ENCODE measurements at regions not wholly inside any gene's neighbourhood (a gene's known extent, or its start where the extent isn't known, plus 50 kb on each side); places are given as distances from the start of the nearest gene placed in this dataset.

- TF ChIP-seq BCL6B (tag by site-specific recombination; IDR thresholded peaks at IDR 0.05), result no peak
- no peak for TF ChIP-seq ZNF112 (tag by site-specific recombination; IDR thresholded peaks at IDR 0.05)
- TF ChIP-seq IKZF3 (tag by site-specific recombination; IDR thresholded peaks at IDR 0.05), result no peak
- H3K9me3 ChIP-seq (ENCODE audit: control insufficient read depth, insufficient read depth, low read depth, low read length), result no peaks in the 10 kb centered on the region
- ChIA-PET POLR2A (no interaction called here), CTCF (no interaction called here)
- H3K4me3 ChIP-seq (ENCODE audit: low read depth, low read length), result no peak overlapping the region
- H3K4me1 ChIP-seq (ENCODE audit: control insufficient read depth, insufficient read depth, low read length), result no peaks in the 10 kb centered on the region
- H3K36me3 ChIP-seq (ENCODE audit: control insufficient read depth in 2 of 2, insufficient read depth in 1 of 2, low read length in 2 of 2), result no peaks in the 10 kb centered on the region
- no peak overlapping the region for H3K27ac ChIP-seq (ENCODE audit: extremely low read depth, low read depth, low read length)
Observed at GRCh38 chr18:72612894-72613533, 68.9 kb upstream of the CBLN2 start.

GRCh38 chr18:72605376-72605775 lies 61.2 kb upstream of the CBLN2 start:
- TF ChIP-seq ZNF707 (tag by site-specific recombination; IDR thresholded peaks at IDR 0.05), result no peak
- TF ChIP-seq SP2 (tag by site-specific recombination; IDR thresholded peaks at IDR 0.05), result no peak
- TF ChIP-seq ZNF280D (tag by site-specific recombination; IDR thresholded peaks at IDR 0.05), result no peak
- TF ChIP-seq ZNF274 (IDR thresholded peaks at IDR 0.05; ENCODE audit: low read length), result no peak
- no peak for TF ChIP-seq ZNF274 (tag by site-specific recombination; IDR thresholded peaks at IDR 0.05; ENCODE audit: borderline replicate concordance)
- TF ChIP-seq ZNF530 (tag by site-specific recombination; IDR thresholded peaks at IDR 0.05; ENCODE audit: low read depth), result no peak
- TF ChIP-seq ZNF311 (tag by site-specific recombination; IDR thresholded peaks at IDR 0.05; ENCODE audit: borderline replicate concordance), result no peak
- no peak for TF ChIP-seq ZBTB11 (tag by site-specific recombination; conservative IDR thresholded peaks at IDR 0.05; ENCODE audit: low read depth)
- no peak for TF ChIP-seq ZNF670 (tag by site-specific recombination; IDR thresholded peaks at IDR 0.05; ENCODE audit: low read depth)
- no peak for TF ChIP-seq OVOL3 (tag by site-specific recombination; IDR thresholded peaks at IDR 0.05)
- no peak for TF ChIP-seq ZNF777 (tag by site-specific recombination; IDR thresholded peaks at IDR 0.05; ENCODE audit: borderline replicate concordance)
- no peak for TF ChIP-seq ZNF24 (tag by site-specific recombination; IDR thresholded peaks at IDR 0.05)
- TF ChIP-seq ZNF184 (tag by site-specific recombination; IDR thresholded peaks at IDR 0.05), result no peak
- TF ChIP-seq ZNF394 (tag by site-specific recombination; IDR thresholded peaks at IDR 0.05; ENCODE audit: borderline replicate concordance), result no peak
- no peak for TF ChIP-seq ZNF692 (tag by site-specific recombination; IDR thresholded peaks at IDR 0.05)
- TF ChIP-seq ATF2 (tag by site-specific recombination; IDR thresholded peaks at IDR 0.05; ENCODE audit: low read depth), result no peak
- no peak for TF ChIP-seq ZNF558 (tag by site-specific recombination; IDR thresholded peaks at IDR 0.05)
- no peak overlapping the region for H3K4me3 ChIP-seq (ENCODE audit: low read depth, low read length)
- no peaks in the 10 kb centered on the region for H3K36me3 ChIP-seq (ENCODE audit: control insufficient read depth in 2 of 2, insufficient read depth in 1 of 2, low read length in 2 of 2)
- no peak overlapping the region for H3K27ac ChIP-seq (ENCODE audit: extremely low read depth, low read depth, low read length)
- H3K9me3 ChIP-seq (ENCODE audit: control insufficient read depth, insufficient read depth, low read depth, low read length), result no peaks in the 10 kb centered on the region
- CTCF ChIA-PET, result no interaction called here
- H3K4me1 ChIP-seq (ENCODE audit: control insufficient read depth, insufficient read depth, low read length), result no peaks in the 10 kb centered on the region
- POLR2A ChIA-PET, result no interaction called here

Data from HEK293 (cell line).